ENCODE measurements at regions not wholly inside any gene's neighbourhood (a gene's known extent, or its start where the extent isn't known, plus 50 kb on each side); places are given as distances from the start of the nearest gene placed in this dataset.

- H3K79me2 ChIP-seq (ENCODE audit: control insufficient read depth, insufficient read depth, low read length), result no peaks in the 10 kb centered on the region
- no peaks in the 10 kb centered on the region for H3K4me1 ChIP-seq (ENCODE audit: control insufficient read depth, extremely low read depth, insufficient read depth, low read length)
- dilution Hi-C loops (cut with MboI; ENCODE audit: extremely low pct_ligation_motif_present, low sequenced_read_pairs), result no loop called here
- no peak overlapping the region for H3K9ac ChIP-seq (replicated peaks; ENCODE audit: extremely low read depth, insufficient read depth, low read length)
- no peak overlapping the region for H2AFZ ChIP-seq (ENCODE audit: low read depth, low read length)
- H3K4me2 ChIP-seq (ENCODE audit: insufficient read depth, low read length), result no peak overlapping the region
- no peaks in the 10 kb centered on the region for H3K9me3 ChIP-seq (replicated peaks; ENCODE audit: control insufficient read depth, insufficient read depth, low read length)
- intact Hi-C loops (cut with micrococcal nuclease), result no loop called here
- no peak overlapping the region for H3K4me3 ChIP-seq (replicated peaks in 1 of 3; ENCODE audit: insufficient read depth in 1 of 3, low read depth in 1 of 3, low read length in 3 of 3)
- no peaks in the 10 kb centered on the region for H3K9me1 ChIP-seq (replicated peaks; ENCODE audit: control insufficient read depth, extremely low read depth, insufficient read depth, low read length)
- TF ChIP-seq POLR2AphosphoS5 (IDR thresholded peaks at IDR 0.05; ENCODE audit: insufficient read depth, low read depth, low read length) (no peak), FOS (IDR thresholded peaks at IDR 0.05; ENCODE audit: borderline replicate concordance, insufficient read depth, low read length) (no peak), MAX (IDR thresholded peaks at IDR 0.05; ENCODE audit: insufficient read depth, insufficient read length) (no peak), EZH2 (IDR thresholded peaks at IDR 0.05; ENCODE audit: borderline replicate concordance, low read depth, low read length, severe bottlenecking) (no peak), JUN (IDR thresholded peaks at IDR 0.05; ENCODE audit: borderline replicate concordance, insufficient read depth, insufficient read length, low read depth) (no peak), MYC (IDR thresholded peaks at IDR 0.05; ENCODE audit: low read depth, low read length) (no peak), CTCF (IDR thresholded peaks at IDR 0.05; ENCODE audit: extremely low read depth in 1 of 2, insufficient read depth in 1 of 2, low read depth in 1 of 2, low read length in 2 of 2) (no peak), GATA2 (IDR thresholded peaks at IDR 0.05; ENCODE audit: insufficient read depth, insufficient read length, low read depth, low read length) (no peak), POLR2A (IDR thresholded peaks at IDR 0.05; ENCODE audit: low read depth, low read length) (no peak)
- CTCF ChIA-PET, result interaction anchor here (0.8 to 1.5 kb wide), 3 partner anchors 11 to 24 kb away, joined by 3 read pairs; no protein-coding TSS in a partner anchor
- H4K20me1 ChIP-seq (replicated peaks; ENCODE audit: control insufficient read depth, extremely low read depth, insufficient read depth, low read length), result no peaks in the 10 kb centered on the region
- no peak overlapping the region for H3K27ac ChIP-seq (ENCODE audit: insufficient read depth, low read depth, low read length)
- DNase-seq (ENCODE audit: low read depth, low spot score) (no peak), FAIRE-seq (no peak)
- H3K36me3 ChIP-seq (ENCODE audit: control insufficient read depth in 2 of 2, extremely low read depth in 1 of 2, insufficient read depth in 2 of 2, low read length in 2 of 2), result no peaks in the 10 kb centered on the region
- peaks cover 2 to 3% of the 10 kb centered on the region in 2 experiments for H3K27me3 ChIP-seq (ENCODE audit: control insufficient read depth in 2 of 2, insufficient read depth in 2 of 2, low read length in 2 of 2)
- POLR2A ChIA-PET, result no interaction called here
- no TSS peak for BruUV-seq (replicated peaks)
These were observed 74.8 kb upstream of the ADAM23 start for GRCh38 chr2:206368484-206368883.

Measured in endothelial cell of umbilical vein (primary cell).